ENCODE measurements at regions not wholly inside any gene's neighbourhood (a gene's known extent, or its start where the extent isn't known, plus 50 kb on each side); places are given as distances from the start of the nearest gene placed in this dataset.

DNA sequence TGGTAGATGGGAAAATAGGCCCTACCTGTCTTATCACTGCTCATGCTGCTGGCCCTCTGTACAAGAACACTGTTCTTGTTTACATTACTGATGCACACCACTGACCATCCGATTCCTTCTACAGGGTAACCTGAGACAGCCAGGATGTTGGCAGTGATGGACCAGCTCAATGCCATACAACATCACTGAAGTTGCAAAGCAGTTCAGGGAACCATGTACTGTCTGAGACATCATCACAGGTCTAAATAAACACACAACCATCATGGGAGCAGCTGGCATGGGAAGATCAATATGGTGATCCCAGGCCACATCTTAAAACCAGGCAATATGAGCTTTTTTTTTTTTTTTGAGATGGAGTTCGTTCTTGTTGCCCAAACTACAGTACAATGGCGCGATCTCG lies 59.0 kb downstream of the IARS1 start:
- FAIRE-seq = no peak
- intact Hi-C loops (cut with micrococcal nuclease) = no loop called here

DNA sequence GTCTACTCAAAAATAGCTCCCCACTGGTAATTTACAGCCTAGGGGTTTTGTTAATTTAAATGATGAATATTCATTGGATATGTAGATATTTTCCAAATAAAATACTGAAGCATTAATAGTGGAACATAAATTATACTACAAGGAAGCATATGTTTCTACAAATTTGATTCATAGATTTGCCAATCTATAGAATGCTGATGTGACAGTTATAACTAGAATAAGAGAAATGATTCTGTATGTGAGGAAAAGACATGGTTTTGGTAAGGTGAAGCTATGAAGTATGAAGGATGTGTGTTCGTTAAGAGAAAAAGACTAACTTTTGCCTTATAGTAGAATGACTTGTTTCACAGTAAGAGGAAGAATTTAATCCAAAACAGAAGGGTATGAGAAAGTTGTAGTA lies 61.3 kb downstream of the IARS1 start:
- Histone ChIP-seq H3K4me2 (ENCODE audit: insufficient read depth, low read length) (no peak overlapping the region), H2AFZ (ENCODE audit: low read depth, low read length) (no peak overlapping the region), H3K9ac (replicated peaks; ENCODE audit: extremely low read depth, insufficient read depth, low read length) (no peak overlapping the region), H3K4me1 (ENCODE audit: control insufficient read depth, extremely low read depth, insufficient read depth, low read length) (no peaks in the 10 kb centered on the region), H3K36me3 (ENCODE audit: control insufficient read depth in 2 of 2, extremely low read depth in 1 of 2, insufficient read depth in 2 of 2, low read length in 2 of 2) (peaks cover 0 to 7% of the 10 kb centered on the region in 2 experiments), H3K27ac (ENCODE audit: insufficient read depth, low read depth, low read length) (no peak overlapping the region), H3K9me1 (replicated peaks; ENCODE audit: control insufficient read depth, extremely low read depth, insufficient read depth, low read length) (no peaks in the 10 kb centered on the region), H3K27me3 (ENCODE audit: control insufficient read depth in 2 of 2, insufficient read depth in 2 of 2, low read length in 2 of 2) (no peaks in the 10 kb centered on the region), H3K9me3 (replicated peaks; ENCODE audit: control insufficient read depth, insufficient read depth, low read length) (no peaks in the 10 kb centered on the region), H3K79me2 (ENCODE audit: control insufficient read depth, insufficient read depth, low read length) (no peaks in the 10 kb centered on the region), H3K4me3 (replicated peaks in 1 of 3; ENCODE audit: insufficient read depth in 1 of 3, low read depth in 1 of 3, low read length in 3 of 3) (no peak overlapping the region), H4K20me1 (replicated peaks; ENCODE audit: control insufficient read depth, extremely low read depth, insufficient read depth, low read length) (no peaks in the 10 kb centered on the region)
- intact Hi-C loops (cut with micrococcal nuclease) (no loop called here), dilution Hi-C loops (cut with MboI; ENCODE audit: extremely low pct_ligation_motif_present, low sequenced_read_pairs) (no loop called here)
- POLR2A ChIA-PET = no interaction called here
- BruUV-seq (replicated peaks) = no TSS peak
- no peak for FAIRE-seq
- TF ChIP-seq, protein P1, sequence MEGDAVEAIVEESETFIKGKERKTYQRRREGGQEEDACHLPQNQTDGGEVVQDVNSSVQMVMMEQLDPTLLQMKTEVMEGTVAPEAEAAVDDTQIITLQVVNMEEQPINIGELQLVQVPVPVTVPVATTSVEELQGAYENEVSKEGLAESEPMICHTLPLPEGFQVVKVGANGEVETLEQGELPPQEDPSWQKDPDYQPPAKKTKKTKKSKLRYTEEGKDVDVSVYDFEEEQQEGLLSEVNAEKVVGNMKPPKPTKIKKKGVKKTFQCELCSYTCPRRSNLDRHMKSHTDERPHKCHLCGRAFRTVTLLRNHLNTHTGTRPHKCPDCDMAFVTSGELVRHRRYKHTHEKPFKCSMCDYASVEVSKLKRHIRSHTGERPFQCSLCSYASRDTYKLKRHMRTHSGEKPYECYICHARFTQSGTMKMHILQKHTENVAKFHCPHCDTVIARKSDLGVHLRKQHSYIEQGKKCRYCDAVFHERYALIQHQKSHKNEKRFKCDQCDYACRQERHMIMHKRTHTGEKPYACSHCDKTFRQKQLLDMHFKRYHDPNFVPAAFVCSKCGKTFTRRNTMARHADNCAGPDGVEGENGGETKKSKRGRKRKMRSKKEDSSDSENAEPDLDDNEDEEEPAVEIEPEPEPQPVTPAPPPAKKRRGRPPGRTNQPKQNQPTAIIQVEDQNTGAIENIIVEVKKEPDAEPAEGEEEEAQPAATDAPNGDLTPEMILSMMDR (IDR thresholded peaks at IDR 0.05; ENCODE audit: extremely low read depth in 1 of 2, insufficient read depth in 1 of 2, low read depth in 1 of 2, low read length in 2 of 2) = no peak
- TF ChIP-seq, protein P2, sequence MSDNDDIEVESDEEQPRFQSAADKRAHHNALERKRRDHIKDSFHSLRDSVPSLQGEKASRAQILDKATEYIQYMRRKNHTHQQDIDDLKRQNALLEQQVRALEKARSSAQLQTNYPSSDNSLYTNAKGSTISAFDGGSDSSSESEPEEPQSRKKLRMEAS (IDR thresholded peaks at IDR 0.05; ENCODE audit: insufficient read depth, insufficient read length) = no peak
- TF ChIP-seq MYC (IDR thresholded peaks at IDR 0.05; ENCODE audit: low read depth, low read length) (no peak), POLR2AphosphoS5 (IDR thresholded peaks at IDR 0.05; ENCODE audit: insufficient read depth, low read depth, low read length) (no peak), GATA2 (IDR thresholded peaks at IDR 0.05; ENCODE audit: insufficient read depth, insufficient read length, low read depth, low read length) (no peak), JUN (IDR thresholded peaks at IDR 0.05; ENCODE audit: borderline replicate concordance, insufficient read depth, insufficient read length, low read depth) (no peak)
- no peak for DNase-seq (ENCODE audit: low read depth, low spot score)
- CTCF ChIA-PET = interaction anchor here (1.3 to 5.2 kb wide), 3 partner anchors 10 to 97 kb away, joined by 4 to 62 read pairs (median 4); no protein-coding TSS in a partner anchor

More for the DNA sequence above, 59.0 kb downstream of the IARS1 start:
- Histone ChIP-seq H4K20me1 (replicated peaks; ENCODE audit: control insufficient read depth, extremely low read depth, insufficient read depth, low read length) (no peaks in the 10 kb centered on the region), H3K9me3 (replicated peaks; ENCODE audit: control insufficient read depth, insufficient read depth, low read length) (no peaks in the 10 kb centered on the region), H3K36me3 (ENCODE audit: control insufficient read depth in 2 of 2, extremely low read depth in 1 of 2, insufficient read depth in 2 of 2, low read length in 2 of 2) (peaks cover 6 to 7% of the 10 kb centered on the region in 2 experiments), H3K4me3 (replicated peaks in 1 of 3; ENCODE audit: insufficient read depth in 1 of 3, low read depth in 1 of 3, low read length in 3 of 3) (no peak overlapping the region), H3K79me2 (ENCODE audit: control insufficient read depth, insufficient read depth, low read length) (no peaks in the 10 kb centered on the region), H3K4me2 (ENCODE audit: insufficient read depth, low read length) (no peak overlapping the region), H3K27ac (ENCODE audit: insufficient read depth, low read depth, low read length) (no peak overlapping the region), H3K9me1 (replicated peaks; ENCODE audit: control insufficient read depth, extremely low read depth, insufficient read depth, low read length) (no peaks in the 10 kb centered on the region), H3K4me1 (ENCODE audit: control insufficient read depth, extremely low read depth, insufficient read depth, low read length) (no peaks in the 10 kb centered on the region), H2AFZ (ENCODE audit: low read depth, low read length) (no peak overlapping the region), H3K9ac (replicated peaks; ENCODE audit: extremely low read depth, insufficient read depth, low read length) (no peak overlapping the region), H3K27me3 (ENCODE audit: control insufficient read depth in 2 of 2, insufficient read depth in 2 of 2, low read length in 2 of 2) (no peaks in the 10 kb centered on the region)
- no TSS peak for BruUV-seq (replicated peaks)
- no peak for TF ChIP-seq JUN (IDR thresholded peaks at IDR 0.05; ENCODE audit: borderline replicate concordance, insufficient read depth, insufficient read length, low read depth)
- TF ChIP-seq, protein P1 (IDR thresholded peaks at IDR 0.05; ENCODE audit: extremely low read depth in 1 of 2, insufficient read depth in 1 of 2, low read depth in 1 of 2, low read length in 2 of 2) = no peak
- TF ChIP-seq POLR2A (IDR thresholded peaks at IDR 0.05; ENCODE audit: low read depth, low read length) = no peak
- ChIA-PET POLR2A (no interaction called here), CTCF (interaction anchor here (2.3 kb wide), 1 partner anchor 95 kb away, joined by 37 read pairs; no protein-coding TSS in a partner anchor)
- dilution Hi-C loops (cut with MboI; ENCODE audit: extremely low pct_ligation_motif_present, low sequenced_read_pairs) = no loop called here
- DNase-seq (ENCODE audit: low read depth, low spot score) = no peak

Data from endothelial cell of umbilical vein (primary cell).